Neural progenitor cell (in vitro differentiated cells): ENCODE measurements at regions not wholly inside any gene's neighbourhood (a gene's known extent, or its start where the extent isn't known, plus 50 kb on each side); places are given as distances from the start of the nearest gene placed in this dataset.

Experiments
- DNase-seq: peaks from one replicate; pipeline ENCODE4 v3.0.0-alpha.2; 2016; ENCODE audit warnings: low spot score
- H2AFZ ChIP-seq: fragments of 200-600 bp; sonication (generic); replicated peaks from 2 replicates; pipeline ENCODE4 v1.6.1; 2016; ENCODE audit warnings: antibody characterized with exemption
- H3F3A ChIP-seq: fragments of 200-600 bp; sonication (generic); 2 replicates; pipeline ENCODE4 v1.6.1; 2016; ENCODE audit warnings: antibody characterized with exemption, low read depth
- H3K27ac ChIP-seq: fragments of 200-600 bp; sonication (generic); 2 replicates; pipeline ENCODE4 v1.5.1; 2016; ENCODE audit warnings: mild to moderate bottlenecking
- H3K27me3 ChIP-seq: fragments of 200-600 bp; sonication (generic); 2 replicates; pipeline ENCODE4 v1.6.1; 2016; ENCODE audit warnings: mild to moderate bottlenecking, moderate library complexity
- H3K36me3 ChIP-seq: fragments of 200-600 bp; sonication (generic); 2 replicates; pipeline ENCODE4 v1.5.1; 2016
- H3K4me1 ChIP-seq: fragments of 200-600 bp; sonication (generic); 2 replicates; pipeline ENCODE4 v1.6.1; 2016; ENCODE audit warnings: mixed run types
- H3K4me2 ChIP-seq: fragments of 200-600 bp; sonication (generic); 2 replicates; pipeline ENCODE4 v1.6.1; 2016
- H3K4me3 ChIP-seq: fragments of 200-600 bp; sonication (generic); 2 replicates; pipeline ENCODE4 v1.5.1; 2016
- H3K79me2 ChIP-seq: fragments of 200-600 bp; sonication (generic); 2 replicates; pipeline ENCODE4 v1.6.1; 2016; ENCODE audit warnings: low read depth
- H3K9ac ChIP-seq: fragments of 200-600 bp; sonication (generic); 2 replicates; pipeline ENCODE4 v1.6.1; 2016
- H3K9me3 ChIP-seq: fragments of 200-600 bp; sonication (generic); 2 replicates; pipeline ENCODE4 v1.5.1; 2016; ENCODE audit warnings: low read depth
- H4K20me1 ChIP-seq: fragments of 200-600 bp; sonication (generic); 2 replicates; pipeline ENCODE4 v1.6.1; 2016; ENCODE audit warnings: low read depth
- H3K27ac Mint-ChIP-seq: 3 replicates; pipeline ENCODE4 v1.8.0; 2021; ENCODE audit warnings: mixed read lengths
- H3K27me3 Mint-ChIP-seq: 2 replicates; pipeline ENCODE4 v1.8.0; 2022; ENCODE audit warnings: low read depth, mild to moderate bottlenecking, inconsistent platforms, moderate library complexity, mixed read lengths; ENCODE audit not compliant: insufficient read depth
- H3K36me3 Mint-ChIP-seq: 3 replicates; pipeline ENCODE4 v1.8.0; 2021; ENCODE audit warnings: mixed read lengths
- H3K4me1 Mint-ChIP-seq: 3 replicates; pipeline ENCODE4 v1.8.0; 2021; ENCODE audit warnings: mixed read lengths
- H3K4me3 Mint-ChIP-seq: 3 replicates; pipeline ENCODE4 v1.8.0; 2021; ENCODE audit warnings: mild to moderate bottlenecking, moderate library complexity, mixed read lengths
- H3K9me3 Mint-ChIP-seq: 3 replicates; pipeline ENCODE4 v1.8.0; 2020; ENCODE audit warnings: mixed read lengths
- EZH2 ChIP-seq: fragments of 200-600 bp; sonication (generic); IDR thresholded peaks from 2 replicates; pipeline ENCODE4 v1.6.1; 2017; ENCODE audit warnings: antibody characterized with exemption, mild to moderate bottlenecking, moderate library complexity
- EZH2phosphoT487 ChIP-seq: fragments of 200-600 bp; sonication (generic); IDR thresholded peaks from 2 replicates; pipeline ENCODE4 v1.6.1; 2017; ENCODE audit warnings: antibody characterized with exemption
- TF ChIP-seq, protein P1 (sequence below): fragments of 200-600 bp; sonication (generic); IDR thresholded peaks from 2 replicates; pipeline ENCODE4 v1.5.1; 2017; ENCODE audit warnings: antibody characterized with exemption, mild to moderate bottlenecking

DNA sequence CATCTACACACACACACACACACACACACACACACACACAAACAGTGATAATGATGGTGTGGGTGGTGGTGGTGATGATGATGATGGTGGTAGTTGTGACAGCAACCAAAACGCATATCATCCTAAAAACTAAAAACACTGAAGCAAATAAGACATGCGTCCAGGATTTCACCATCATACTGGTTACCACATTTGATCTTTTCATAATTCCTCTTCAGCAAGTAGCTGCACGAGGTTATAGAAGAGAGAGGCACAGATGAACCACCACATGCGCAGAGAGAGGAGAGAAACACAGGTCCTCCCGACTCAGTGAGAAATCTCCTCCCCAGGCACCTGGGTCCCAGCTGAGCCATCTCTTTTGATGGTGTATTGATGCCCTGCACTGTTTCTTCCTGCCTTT, 393.3 kb downstream of the METTL4 start:
- DNase-seq, result no peak
- H3K79me2 ChIP-seq, result no peaks in the 10 kb centered on the region
- TF ChIP-seq, protein P1, sequence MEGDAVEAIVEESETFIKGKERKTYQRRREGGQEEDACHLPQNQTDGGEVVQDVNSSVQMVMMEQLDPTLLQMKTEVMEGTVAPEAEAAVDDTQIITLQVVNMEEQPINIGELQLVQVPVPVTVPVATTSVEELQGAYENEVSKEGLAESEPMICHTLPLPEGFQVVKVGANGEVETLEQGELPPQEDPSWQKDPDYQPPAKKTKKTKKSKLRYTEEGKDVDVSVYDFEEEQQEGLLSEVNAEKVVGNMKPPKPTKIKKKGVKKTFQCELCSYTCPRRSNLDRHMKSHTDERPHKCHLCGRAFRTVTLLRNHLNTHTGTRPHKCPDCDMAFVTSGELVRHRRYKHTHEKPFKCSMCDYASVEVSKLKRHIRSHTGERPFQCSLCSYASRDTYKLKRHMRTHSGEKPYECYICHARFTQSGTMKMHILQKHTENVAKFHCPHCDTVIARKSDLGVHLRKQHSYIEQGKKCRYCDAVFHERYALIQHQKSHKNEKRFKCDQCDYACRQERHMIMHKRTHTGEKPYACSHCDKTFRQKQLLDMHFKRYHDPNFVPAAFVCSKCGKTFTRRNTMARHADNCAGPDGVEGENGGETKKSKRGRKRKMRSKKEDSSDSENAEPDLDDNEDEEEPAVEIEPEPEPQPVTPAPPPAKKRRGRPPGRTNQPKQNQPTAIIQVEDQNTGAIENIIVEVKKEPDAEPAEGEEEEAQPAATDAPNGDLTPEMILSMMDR, result no peak
- TF ChIP-seq EZH2phosphoT487 (no peak), EZH2 (no peak)
- H3K9ac ChIP-seq, result no peak overlapping the region
- H3K36me3 ChIP-seq, result no peaks in the 10 kb centered on the region
- no peaks in the 10 kb centered on the region for H3K9me3 ChIP-seq
- Mint-ChIP-seq H3K4me1 (peaks cover 25% of the 10 kb centered on the region), H3K9me3 (peaks cover 2% of the 10 kb centered on the region), H3K27me3 (peaks cover 3% of the 10 kb centered on the region), H3K4me3 (no peak overlapping the region), H3K36me3 (no peaks in the 10 kb centered on the region), H3K27ac (no peak overlapping the region)
- H3F3A ChIP-seq, result no peaks in the 10 kb centered on the region
- H3K27me3 ChIP-seq, result no peaks in the 10 kb centered on the region
- H3K4me1 ChIP-seq, result no peaks in the 10 kb centered on the region
- no peak overlapping the region for H3K4me2 ChIP-seq
- no peak overlapping the region for H3K27ac ChIP-seq
- H2AFZ ChIP-seq, result no peak overlapping the region
- no peak overlapping the region for H3K4me3 ChIP-seq
- H4K20me1 ChIP-seq, result no peaks in the 10 kb centered on the region

DNA sequence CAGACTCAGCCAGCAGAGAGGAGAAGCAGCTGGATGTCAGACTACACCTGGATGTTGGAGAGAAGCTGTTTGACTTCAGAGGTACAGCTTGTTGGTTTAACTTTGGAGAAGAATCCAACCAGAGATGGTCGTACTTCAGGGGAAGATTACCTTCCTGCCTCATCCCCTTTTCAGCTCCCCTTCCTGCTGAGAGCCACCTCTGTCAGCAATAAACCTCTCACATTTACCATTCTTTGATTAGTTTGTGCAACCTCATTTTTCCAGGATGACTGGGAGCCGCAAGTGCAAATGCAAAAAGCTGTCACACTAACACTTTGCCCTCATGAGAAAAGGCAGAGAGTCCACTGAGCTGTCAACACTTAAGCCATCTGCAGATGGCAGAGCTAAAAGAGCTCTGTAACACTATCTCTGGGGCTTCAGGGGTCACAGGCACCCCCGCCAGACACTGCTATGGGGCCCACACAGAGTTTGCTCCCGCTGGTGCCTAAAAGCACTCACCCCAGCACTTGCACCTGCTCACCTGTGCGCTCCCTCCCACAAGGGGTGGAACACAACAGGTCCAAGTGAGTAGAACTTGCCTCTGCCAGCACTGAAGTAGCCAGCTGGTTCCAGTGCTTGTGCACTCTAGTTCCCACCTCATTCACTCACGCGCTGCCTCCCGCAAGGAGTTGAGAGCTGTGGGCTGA, 391.7 kb downstream of the METTL4 start:
- Histone ChIP-seq H3K9me3 (no peaks in the 10 kb centered on the region), H3K4me3 (no peak overlapping the region), H3K27ac (no peak overlapping the region), H3K4me1 (no peaks in the 10 kb centered on the region), H3K36me3 (no peaks in the 10 kb centered on the region), H3K4me2 (no peak overlapping the region), H3K27me3 (no peaks in the 10 kb centered on the region), H4K20me1 (no peaks in the 10 kb centered on the region), H3K9ac (no peak overlapping the region), H2AFZ (no peak overlapping the region), H3K79me2 (no peaks in the 10 kb centered on the region), H3F3A (no peaks in the 10 kb centered on the region)
- peaks cover 11% of the 10 kb centered on the region for H3K4me1 Mint-ChIP-seq
- no peak overlapping the region for H3K27ac Mint-ChIP-seq
- no peak for DNase-seq
- no peak overlapping the region for H3K4me3 Mint-ChIP-seq
- no peaks in the 10 kb centered on the region for H3K36me3 Mint-ChIP-seq
- H3K27me3 Mint-ChIP-seq, result peaks cover 3% of the 10 kb centered on the region
- TF ChIP-seq, protein P1, result no peak
- TF ChIP-seq EZH2 (no peak), EZH2phosphoT487 (no peak)
- H3K9me3 Mint-ChIP-seq, result peaks cover 2% of the 10 kb centered on the region

DNA sequence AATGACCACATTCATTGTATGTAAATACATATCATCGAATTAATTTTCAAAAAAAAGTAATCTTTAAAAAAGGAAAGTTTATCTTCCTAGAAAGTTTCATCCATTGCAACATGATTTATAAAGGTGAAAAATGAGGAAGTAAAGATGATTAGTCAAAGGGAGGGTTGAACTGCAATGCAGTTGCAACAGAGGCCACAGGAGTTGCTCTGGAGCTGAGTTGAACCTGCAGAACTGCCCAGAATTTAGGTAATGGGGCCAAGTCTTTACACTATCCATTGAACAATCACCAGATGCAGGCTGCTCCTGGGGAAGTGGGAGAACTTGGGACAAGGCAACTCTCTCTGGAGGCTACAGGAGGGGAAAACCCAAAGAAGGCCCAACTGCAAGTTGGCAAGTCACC, 390.7 kb downstream of the METTL4 start:
- Histone ChIP-seq H3K27me3 (no peaks in the 10 kb centered on the region), H3K9ac (no peak overlapping the region), H3K79me2 (no peaks in the 10 kb centered on the region), H3K27ac (no peak overlapping the region), H3K36me3 (no peaks in the 10 kb centered on the region), H2AFZ (no peak overlapping the region), H3F3A (no peaks in the 10 kb centered on the region), H4K20me1 (no peaks in the 10 kb centered on the region), H3K4me3 (no peak overlapping the region), H3K9me3 (no peaks in the 10 kb centered on the region), H3K4me2 (no peak overlapping the region), H3K4me1 (no peaks in the 10 kb centered on the region)
- no peaks in the 10 kb centered on the region for H3K36me3 Mint-ChIP-seq
- H3K9me3 Mint-ChIP-seq, result peaks cover 2% of the 10 kb centered on the region
- H3K4me3 Mint-ChIP-seq, result no peak overlapping the region
- no peak for DNase-seq
- H3K27me3 Mint-ChIP-seq, result peaks cover 5% of the 10 kb centered on the region
- peaks cover 11% of the 10 kb centered on the region for H3K4me1 Mint-ChIP-seq
- H3K27ac Mint-ChIP-seq, result no peak overlapping the region
- no peak for TF ChIP-seq EZH2phosphoT487
- TF ChIP-seq EZH2, result no peak
- TF ChIP-seq, protein P1, result no peak
